ENCODE measurements at regions not wholly inside any gene's neighbourhood (a gene's known extent, or its start where the extent isn't known, plus 50 kb on each side); places are given as distances from the start of the nearest gene placed in this dataset.

- DNase-seq = no peak
Observed at GRCh38 chr1:177838907-177839485, 130.9 kb downstream of the SEC16B start.

GRCh38 chr1:177833631-177834030 is 136.2 kb downstream of the SEC16B start:
- no peak for DNase-seq

GRCh38 chr1:177830531-177831135 is 139.2 kb downstream of the SEC16B start:
- DNase-seq = no peak

- no peak for DNase-seq
Observed at GRCh38 chr1:177825276-177825901, 144.5 kb downstream of the SEC16B start.

GRCh38 chr1:177824508-177824982 is 145.3 kb downstream of the SEC16B start:
- DNase-seq = no peak

GRCh38 chr1:177820213-177820612 is 149.6 kb downstream of the SEC16B start:
- no peak for DNase-seq

- DNase-seq = no peak
Observed at GRCh38 chr1:177817937-177818875, 151.7 kb downstream of the SEC16B start.

- no peak for DNase-seq
Observed at GRCh38 chr1:177812650-177813049, 157.2 kb downstream of the SEC16B start.

- no peak for DNase-seq
Observed at GRCh38 chr1:177812144-177812543, 157.7 kb downstream of the SEC16B start.

- no peak for DNase-seq
Observed at GRCh38 chr1:177811429-177811828, 158.4 kb downstream of the SEC16B start.

- DNase-seq = no peak
Observed at GRCh38 chr1:177809819-177810218, 160.0 kb downstream of the SEC16B start.

GRCh38 chr1:177802304-177802703 is 167.6 kb downstream of the SEC16B start:
- DNase-seq = no peak

- DNase-seq = no peak
Observed at GRCh38 chr1:177801790-177802189, 168.1 kb downstream of the SEC16B start.

GRCh38 chr1:177800400-177801088 is 169.3 kb downstream of the SEC16B start:
- DNase-seq = no peak

- no peak for DNase-seq
Observed at GRCh38 chr1:177799746-177800145, 170.1 kb downstream of the SEC16B start.

- DNase-seq = no peak
Observed at GRCh38 chr1:177798614-177799013, 171.2 kb downstream of the SEC16B start.

- DNase-seq = no peak
Observed at GRCh38 chr1:177796561-177796960, 173.3 kb downstream of the SEC16B start.

- no peak for DNase-seq
Observed at GRCh38 chr1:177794376-177794991, 175.4 kb downstream of the SEC16B start.

GRCh38 chr1:177793900-177794299 is 176.0 kb downstream of the SEC16B start:
- DNase-seq = no peak

GRCh38 chr1:177790566-177790965 is 179.3 kb downstream of the SEC16B start:
- DNase-seq = no peak

- no peak for DNase-seq
Observed at GRCh38 chr1:177789956-177790355, 179.9 kb downstream of the SEC16B start.

- no peak for DNase-seq
Observed at GRCh38 chr1:177786176-177786745, 183.6 kb downstream of the SEC16B start.
